Stimulated activated CD4-positive, alpha-beta T cell treated with anti-CD3 and anti-CD28 coated beads, TNF-alpha, amount 100 ng/mL, for 48 hours (primary cell): ENCODE measurements at regions not wholly inside any gene's neighbourhood (a gene's known extent, or its start where the extent isn't known, plus 50 kb on each side); places are given as distances from the start of the nearest gene placed in this dataset.
"Not testable (repeated sequence)": the region's sequence is repeated elsewhere in the genome, so short reads cannot be mapped to it uniquely, and the experiment has no call there.

Source experiments
- DNase-seq, 3 donors: peaks; one replicate each; pipeline ENCODE4 v3.0.0-alpha.2; 2020; ENCODE audit warnings: low read depth in 3 of 3

GRCh38 chr4:104129243-104129642, 365.5 kb downstream of the CXXC4 start:
- DNase-seq, result no peak

- no peak for DNase-seq
These were observed 365.9 kb downstream of the CXXC4 start for GRCh38 chr4:104128850-104129213.

GRCh38 chr4:104128031-104128849, 366.5 kb downstream of the CXXC4 start:
- no peak for DNase-seq

- no peak for DNase-seq
These were observed 371.7 kb downstream of the CXXC4 start for GRCh38 chr4:104123021-104123420.

GRCh38 chr4:104117776-104118175, 376.9 kb downstream of the CXXC4 start:
- no peak for DNase-seq

GRCh38 chr4:104113850-104114249, 380.8 kb downstream of the CXXC4 start:
- no peak for DNase-seq

- no peak for DNase-seq
These were observed 379.4 kb upstream of the TACR3 start for GRCh38 chr4:104099141-104099540.

GRCh38 chr4:104093247-104093646, 373.5 kb upstream of the TACR3 start:
- no peak for DNase-seq

GRCh38 chr4:104073229-104073628, 353.4 kb upstream of the TACR3 start:
- no peak for DNase-seq

- no peak for DNase-seq
These were observed 346.7 kb upstream of the TACR3 start for GRCh38 chr4:104066533-104066932.

- DNase-seq, result no peak
These were observed 345.1 kb upstream of the TACR3 start for GRCh38 chr4:104064646-104065577.

- DNase-seq, result no peak
These were observed 343.6 kb upstream of the TACR3 start for GRCh38 chr4:104063341-104063740.

- DNase-seq, result no peak
These were observed 324.6 kb upstream of the TACR3 start for GRCh38 chr4:104044369-104044768.

GRCh38 chr4:104032896-104033295, 313.1 kb upstream of the TACR3 start:
- DNase-seq, result no peak

- DNase-seq, result no peak
These were observed 305.5 kb upstream of the TACR3 start for GRCh38 chr4:104025251-104025650.

GRCh38 chr4:104022831-104023230, 303.0 kb upstream of the TACR3 start:
- DNase-seq, result no peak

- no peak for DNase-seq
These were observed 302.4 kb upstream of the TACR3 start for GRCh38 chr4:104022226-104022625.

GRCh38 chr4:104020641-104021040, 300.9 kb upstream of the TACR3 start:
- DNase-seq, result no peak

- DNase-seq, result no peak
These were observed 297.4 kb upstream of the TACR3 start for GRCh38 chr4:104017213-104017612.

GRCh38 chr4:104015680-104016079, 295.9 kb upstream of the TACR3 start:
- no peak for DNase-seq

GRCh38 chr4:104010722-104011121, 290.9 kb upstream of the TACR3 start:
- DNase-seq, result no peak

GRCh38 chr4:104002318-104002717, 282.5 kb upstream of the TACR3 start:
- not testable (repeated sequence) for DNase-seq

- no peak for DNase-seq
These were observed 279.0 kb upstream of the TACR3 start for GRCh38 chr4:103998756-103999155.
